ENCODE measurements at regions not wholly inside any gene's neighbourhood (a gene's known extent, or its start where the extent isn't known, plus 50 kb on each side); places are given as distances from the start of the nearest gene placed in this dataset.

GRCh38 chr16:85330006-85330693 lies 217.9 kb upstream of the CIBAR2 start:
- Histone ChIP-seq H2AK9ac (replicated peaks; ENCODE audit: low read depth, low read length, poor library complexity) (peak overlapping the region; percentile 81), H3K9me1 (ENCODE audit: insufficient read depth, low read length) (peaks cover 4% of the 10 kb centered on the region; the same call in 1 of the 2 replicates), H4K8ac (ENCODE audit: low read depth in 2 of 2, low read length in 2 of 2) (no peak overlapping the region), H3K4ac (ENCODE audit: low read depth, low read length) (no peak overlapping the region), H4K5ac (ENCODE audit: low read depth, low read length) (no peak overlapping the region), H3K4me2 (ENCODE audit: low read depth, low read length) (no peak overlapping the region), H2BK120ac (ENCODE audit: low read depth, low read length) (no peak overlapping the region), H4K20me1 (ENCODE audit: insufficient read depth, low read length) (peaks cover 79% of the 10 kb centered on the region), H2BK20ac (ENCODE audit: low read depth, low read length) (no peak overlapping the region), H3K4me1 (ENCODE audit: control insufficient read depth, insufficient read depth, low read length) (peaks cover 14% of the 10 kb centered on the region; the same call in 1 of the 2 replicates), H3K9ac (ENCODE audit: low read depth, low read length) (no peak overlapping the region), H4K91ac (ENCODE audit: insufficient read depth, low read depth, low read length) (no peak overlapping the region), H3K4me3 (ENCODE audit: insufficient read depth, low read depth, low read length) (no peak overlapping the region), H3K36me3 (ENCODE audit: control insufficient read depth, insufficient read depth, low read length) (no peaks in the 10 kb centered on the region), H2BK15ac (ENCODE audit: low read depth, low read length) (no peak overlapping the region), H2BK5ac (ENCODE audit: low read depth, low read length, poor library complexity, severe bottlenecking) (no peak overlapping the region), H3K27ac (ENCODE audit: insufficient read depth, low read length) (no peak overlapping the region), H3K23ac (ENCODE audit: low read depth, low read length) (no peak overlapping the region), H3K27me3 (ENCODE audit: control insufficient read depth, insufficient read depth, low read length) (no peaks in the 10 kb centered on the region), H2AFZ (replicated peaks; ENCODE audit: low read length, poor library complexity) (no peak overlapping the region), H2AK5ac (ENCODE audit: low read depth, low read length) (no peak overlapping the region), H3K79me1 (ENCODE audit: low read depth in 1 of 2, low read length in 2 of 2) (peaks cover 18 to 53% of the 10 kb centered on the region in 2 experiments), H3K56ac (ENCODE audit: extremely low read depth, insufficient read depth, low read length) (no peak overlapping the region), H3K14ac (replicated peaks; ENCODE audit: low read depth, low read length) (peak overlapping the region; percentile 25; the same call in 1 of the 2 replicates), H3K18ac (ENCODE audit: low read depth, low read length) (no peak overlapping the region), H3K9me3 (ENCODE audit: control insufficient read depth, insufficient read depth, low read length) (no peaks in the 10 kb centered on the region)
- intact Hi-C loops (cut with micrococcal nuclease): loop anchor here (1.0 kb wide), 1 partner anchor 55 kb away; no protein-coding TSS in a partner anchor
- POLR2A ChIA-PET (ENCODE audit: unreplicated experiment): no interaction called here
- no peak for ATAC-seq (ENCODE audit: low read depth)
- WGBS, 2 experiments (ENCODE audit: extremely low coverage in 2 of 2, insufficient read length in 1 of 2): 74% methylated on average over 14 of the region's 21 CpGs; no CpG with 5 or more reads in 1 of the 2 experiments
- in situ Hi-C loops (cut with MboI; ENCODE audit: low sequenced_read_pairs): no loop called here
- BruUV-seq (replicated peaks): no TSS peak
- CTCF ChIA-PET: interaction anchor here (0.6 to 1.6 kb wide), 4 partner anchors 18 to 193 kb away, joined by 3 to 7 read pairs (median 3); no protein-coding TSS in a partner anchor
- no peak for DNase-seq
- TF ChIP-seq MXI1 (IDR thresholded peaks at IDR 0.05; ENCODE audit: borderline replicate concordance, low read depth, low read length) (no peak), NFE2L2 (IDR thresholded peaks at IDR 0.05; ENCODE audit: low read depth, low read length) (no peak), SMC3 (IDR thresholded peaks at IDR 0.05; ENCODE audit: low read depth, low read length) (no peak), USF2 (IDR thresholded peaks at IDR 0.05; ENCODE audit: low read depth, low read length) (no peak), RAD21 (IDR thresholded peaks at IDR 0.05; ENCODE audit: low read length) (no peak), MAFK (IDR thresholded peaks at IDR 0.05; ENCODE audit: low read depth, low read length) (no peak), RFX5 (IDR thresholded peaks at IDR 0.05; ENCODE audit: low read depth, low read length) (no peak), CHD1 (IDR thresholded peaks at IDR 0.05; ENCODE audit: low read depth, low read length) (no peak), CEBPB (IDR thresholded peaks at IDR 0.05; ENCODE audit: low read depth, low read length) (no peak), RCOR1 (IDR thresholded peaks at IDR 0.05; ENCODE audit: insufficient replicate concordance, low read length) (no peak), MAZ (IDR thresholded peaks at IDR 0.05; ENCODE audit: borderline replicate concordance, low read depth, low read length) (no peak), CTCF (conservative IDR thresholded peaks at IDR 0.05; ENCODE audit: low read depth, low read length) (no peak), FOS (IDR thresholded peaks at IDR 0.05; ENCODE audit: low read depth, low read length) (no peak), POLR2A (IDR thresholded peaks at IDR 0.05; ENCODE audit: low read depth, low read length) (no peak)
- dilution Hi-C loops (cut with HindIII; ENCODE audit: low sequenced_read_pairs, unreplicated experiment): no loop called here

Measured in IMR-90 (cell line).